ENCODE measurements at regions not wholly inside any gene's neighbourhood (a gene's known extent, or its start where the extent isn't known, plus 50 kb on each side); places are given as distances from the start of the nearest gene placed in this dataset.

GRCh38 chr2:150387586-150388288 is 99.7 kb downstream of the RND3 start:
- peak; percentile 18 for DNase-seq (ENCODE audit: low read depth)
- TF ChIP-seq CTCF (conservative IDR thresholded peaks at IDR 0.05; ENCODE audit: low read length): no peak
- H3K4me3 ChIP-seq (ENCODE audit: low read length): no peak overlapping the region

GRCh38 chr2:150385211-150385610 is 102.3 kb downstream of the RND3 start:
- TF ChIP-seq CTCF (conservative IDR thresholded peaks at IDR 0.05; ENCODE audit: low read length): no peak
- no peak overlapping the region for H3K4me3 ChIP-seq (ENCODE audit: low read length)
- no peak for DNase-seq (ENCODE audit: low read depth)

GRCh38 chr2:150383587-150383986 is 103.9 kb downstream of the RND3 start:
- DNase-seq (ENCODE audit: low read depth): no peak
- no peak overlapping the region for H3K4me3 ChIP-seq (ENCODE audit: low read length)
- no peak for TF ChIP-seq CTCF (conservative IDR thresholded peaks at IDR 0.05; ENCODE audit: low read length)

- TF ChIP-seq CTCF (conservative IDR thresholded peaks at IDR 0.05; ENCODE audit: low read length): no peak
- H3K4me3 ChIP-seq (ENCODE audit: low read length): no peak overlapping the region
Observed at GRCh38 chr2:150379166-150379565, 108.3 kb downstream of the RND3 start.

GRCh38 chr2:150378686-150379085 is 108.8 kb downstream of the RND3 start:
- no peak for TF ChIP-seq CTCF (conservative IDR thresholded peaks at IDR 0.05; ENCODE audit: low read length)
- no peak for DNase-seq (ENCODE audit: low read depth)
- no peak overlapping the region for H3K4me3 ChIP-seq (ENCODE audit: low read length)

More at GRCh38 chr2:150379166-150379565, 108.3 kb downstream of the RND3 start:
- no peak for DNase-seq (ENCODE audit: low read depth)

GRCh38 chr2:150376553-150377335 is 110.7 kb downstream of the RND3 start:
- H3K4me3 ChIP-seq (ENCODE audit: low read length): no peak overlapping the region
- no peak for TF ChIP-seq CTCF (conservative IDR thresholded peaks at IDR 0.05; ENCODE audit: low read length)
- DNase-seq (ENCODE audit: low read depth): peak; percentile 26

- no peak for TF ChIP-seq CTCF (conservative IDR thresholded peaks at IDR 0.05; ENCODE audit: low read length)
- no peak for DNase-seq (ENCODE audit: low read depth)
- no peak overlapping the region for H3K4me3 ChIP-seq (ENCODE audit: low read length)
Observed at GRCh38 chr2:150375333-150375732, 112.1 kb downstream of the RND3 start.

All from AG10803 (cell line).